HL-60 (cell line): ENCODE measurements at regions not wholly inside any gene's neighbourhood (a gene's known extent, or its start where the extent isn't known, plus 50 kb on each side); places are given as distances from the start of the nearest gene placed in this dataset.

Experiments
- DNase-seq, 2 experiments: peaks; one replicate each; pipeline ENCODE4 v3.0.0-alpha.2; 2010 to 2020; ENCODE audit warnings: low read depth in 1 of 2, low spot score in 1 of 2
- H3K27ac ChIP-seq: fragments of 250-450 bp; sonication (Bioruptor Pico); replicated peaks from 2 replicates; pipeline ENCODE4 v1.5.1; 2020; ENCODE audit warnings: mild to moderate bottlenecking, moderate library complexity
- H3K27me3 ChIP-seq: fragments of 250-450 bp; sonication (Bioruptor Pico); 2 replicates; pipeline ENCODE4 v1.5.1; 2021; ENCODE audit warnings: mild to moderate bottlenecking, moderate library complexity; ENCODE audit not compliant: insufficient read depth, poor library complexity, severe bottlenecking
- H3K4me3 ChIP-seq: replicated peaks from 2 replicates; pipeline ENCODE4 v1.5.1; 2011; ENCODE audit warnings: mild to moderate bottlenecking, control low read depth, low read length; ENCODE audit not compliant: insufficient read depth
- GABPA ChIP-seq: IDR thresholded peaks from 2 replicates; pipeline ENCODE4 v1.6.1; 2012; ENCODE audit warnings: low read depth
- POLR2AphosphoS5 ChIP-seq: IDR thresholded peaks from 2 replicates; pipeline ENCODE4 v1.6.1; 2012; ENCODE audit warnings: low read depth
- SPI1 ChIP-seq: IDR thresholded peaks from 2 replicates; pipeline ENCODE4 v1.6.1; 2012; ENCODE audit warnings: low read depth, mild to moderate bottlenecking, borderline replicate concordance
- TF ChIP-seq, protein P1 (sequence below): IDR thresholded peaks from 2 replicates; pipeline ENCODE4 v1.6.1; 2012; ENCODE audit warnings: low read depth; ENCODE audit not compliant: insufficient replicate concordance
- TF ChIP-seq, protein P2 (sequence below): IDR thresholded peaks from one replicate; pipeline ENCODE4 v1.5.1; 2011; ENCODE audit warnings: low read length, control low read depth, inconsistent platforms; ENCODE audit not compliant: insufficient read depth

DNA sequence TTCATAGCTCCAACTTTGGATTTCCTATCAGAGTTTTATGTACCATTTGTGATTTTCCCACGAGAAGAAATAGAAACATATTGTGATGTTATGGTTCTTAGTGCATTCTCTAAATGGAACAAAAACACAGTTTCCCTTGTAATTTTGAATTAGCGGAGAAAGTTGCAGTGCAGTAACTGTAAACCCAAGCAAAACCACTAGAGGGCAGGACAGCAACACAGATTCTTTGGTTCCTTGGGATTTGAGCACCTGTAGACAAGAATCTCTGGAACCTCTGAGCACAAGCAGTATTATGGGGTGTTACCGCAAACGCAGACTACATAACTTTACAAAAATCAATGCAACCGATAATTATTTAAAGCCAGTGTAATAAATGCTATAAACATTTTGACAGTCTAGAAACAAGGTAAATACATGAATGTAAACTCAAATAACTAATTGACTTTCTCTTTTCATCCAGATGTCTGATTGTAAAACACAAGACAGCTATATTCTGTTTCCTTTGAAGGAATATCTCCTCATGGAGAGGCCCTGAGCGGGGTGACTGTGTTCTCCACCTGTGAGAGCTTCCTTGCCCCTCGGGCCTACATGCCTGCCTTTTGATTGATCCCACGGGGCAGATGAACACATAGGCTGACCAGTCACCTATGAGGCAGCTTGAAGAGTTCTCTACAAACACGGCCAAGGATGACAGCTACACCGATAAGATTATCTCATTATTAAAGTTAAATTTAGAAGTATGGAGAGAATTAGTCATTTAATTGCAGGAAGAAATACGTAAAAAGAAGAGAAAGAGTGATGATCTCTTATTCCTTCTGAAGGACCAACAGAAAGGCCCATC is 67.5 kb upstream of the COL21A1 start:
- TF ChIP-seq, protein P1, sequence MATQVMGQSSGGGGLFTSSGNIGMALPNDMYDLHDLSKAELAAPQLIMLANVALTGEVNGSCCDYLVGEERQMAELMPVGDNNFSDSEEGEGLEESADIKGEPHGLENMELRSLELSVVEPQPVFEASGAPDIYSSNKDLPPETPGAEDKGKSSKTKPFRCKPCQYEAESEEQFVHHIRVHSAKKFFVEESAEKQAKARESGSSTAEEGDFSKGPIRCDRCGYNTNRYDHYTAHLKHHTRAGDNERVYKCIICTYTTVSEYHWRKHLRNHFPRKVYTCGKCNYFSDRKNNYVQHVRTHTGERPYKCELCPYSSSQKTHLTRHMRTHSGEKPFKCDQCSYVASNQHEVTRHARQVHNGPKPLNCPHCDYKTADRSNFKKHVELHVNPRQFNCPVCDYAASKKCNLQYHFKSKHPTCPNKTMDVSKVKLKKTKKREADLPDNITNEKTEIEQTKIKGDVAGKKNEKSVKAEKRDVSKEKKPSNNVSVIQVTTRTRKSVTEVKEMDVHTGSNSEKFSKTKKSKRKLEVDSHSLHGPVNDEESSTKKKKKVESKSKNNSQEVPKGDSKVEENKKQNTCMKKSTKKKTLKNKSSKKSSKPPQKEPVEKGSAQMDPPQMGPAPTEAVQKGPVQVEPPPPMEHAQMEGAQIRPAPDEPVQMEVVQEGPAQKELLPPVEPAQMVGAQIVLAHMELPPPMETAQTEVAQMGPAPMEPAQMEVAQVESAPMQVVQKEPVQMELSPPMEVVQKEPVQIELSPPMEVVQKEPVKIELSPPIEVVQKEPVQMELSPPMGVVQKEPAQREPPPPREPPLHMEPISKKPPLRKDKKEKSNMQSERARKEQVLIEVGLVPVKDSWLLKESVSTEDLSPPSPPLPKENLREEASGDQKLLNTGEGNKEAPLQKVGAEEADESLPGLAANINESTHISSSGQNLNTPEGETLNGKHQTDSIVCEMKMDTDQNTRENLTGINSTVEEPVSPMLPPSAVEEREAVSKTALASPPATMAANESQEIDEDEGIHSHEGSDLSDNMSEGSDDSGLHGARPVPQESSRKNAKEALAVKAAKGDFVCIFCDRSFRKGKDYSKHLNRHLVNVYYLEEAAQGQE, result no peak
- TF ChIP-seq SPI1 (no peak), GABPA (no peak), POLR2AphosphoS5 (no peak)
- TF ChIP-seq, protein P2, sequence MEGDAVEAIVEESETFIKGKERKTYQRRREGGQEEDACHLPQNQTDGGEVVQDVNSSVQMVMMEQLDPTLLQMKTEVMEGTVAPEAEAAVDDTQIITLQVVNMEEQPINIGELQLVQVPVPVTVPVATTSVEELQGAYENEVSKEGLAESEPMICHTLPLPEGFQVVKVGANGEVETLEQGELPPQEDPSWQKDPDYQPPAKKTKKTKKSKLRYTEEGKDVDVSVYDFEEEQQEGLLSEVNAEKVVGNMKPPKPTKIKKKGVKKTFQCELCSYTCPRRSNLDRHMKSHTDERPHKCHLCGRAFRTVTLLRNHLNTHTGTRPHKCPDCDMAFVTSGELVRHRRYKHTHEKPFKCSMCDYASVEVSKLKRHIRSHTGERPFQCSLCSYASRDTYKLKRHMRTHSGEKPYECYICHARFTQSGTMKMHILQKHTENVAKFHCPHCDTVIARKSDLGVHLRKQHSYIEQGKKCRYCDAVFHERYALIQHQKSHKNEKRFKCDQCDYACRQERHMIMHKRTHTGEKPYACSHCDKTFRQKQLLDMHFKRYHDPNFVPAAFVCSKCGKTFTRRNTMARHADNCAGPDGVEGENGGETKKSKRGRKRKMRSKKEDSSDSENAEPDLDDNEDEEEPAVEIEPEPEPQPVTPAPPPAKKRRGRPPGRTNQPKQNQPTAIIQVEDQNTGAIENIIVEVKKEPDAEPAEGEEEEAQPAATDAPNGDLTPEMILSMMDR, result peak; percentile 60
- DNase-seq, result peak in 1 of 2 experiments; percentile 8
- peaks cover 3% of the 10 kb centered on the region for H3K27me3 ChIP-seq

GRCh38 chr6:56311533-56312448 is 64.4 kb upstream of the COL21A1 start:
- DNase-seq, result no peak

More for the DNA sequence above, 67.5 kb upstream of the COL21A1 start:
- Histone ChIP-seq H3K27ac (no peak overlapping the region), H3K4me3 (no peak overlapping the region)

GRCh38 chr6:56311061-56311460 is 63.7 kb upstream of the COL21A1 start:
- TF ChIP-seq GABPA (no peak), SPI1 (no peak), POLR2AphosphoS5 (no peak)
- TF ChIP-seq, protein P2, result no peak
- TF ChIP-seq, protein P1, result no peak
- no peak for DNase-seq
- Histone ChIP-seq H3K27me3 (no peaks in the 10 kb centered on the region), H3K4me3 (no peak overlapping the region), H3K27ac (no peak overlapping the region)

More at GRCh38 chr6:56311533-56312448, 64.4 kb upstream of the COL21A1 start:
- no peak overlapping the region for H3K27ac ChIP-seq
- H3K4me3 ChIP-seq, result no peak overlapping the region
- TF ChIP-seq GABPA (no peak), SPI1 (no peak)
- TF ChIP-seq, protein P2, result no peak
- H3K27me3 ChIP-seq, result no peaks in the 10 kb centered on the region
